ENCODE measurements at regions not wholly inside any gene's neighbourhood (a gene's known extent, or its start where the extent isn't known, plus 50 kb on each side); places are given as distances from the start of the nearest gene placed in this dataset.

DNA sequence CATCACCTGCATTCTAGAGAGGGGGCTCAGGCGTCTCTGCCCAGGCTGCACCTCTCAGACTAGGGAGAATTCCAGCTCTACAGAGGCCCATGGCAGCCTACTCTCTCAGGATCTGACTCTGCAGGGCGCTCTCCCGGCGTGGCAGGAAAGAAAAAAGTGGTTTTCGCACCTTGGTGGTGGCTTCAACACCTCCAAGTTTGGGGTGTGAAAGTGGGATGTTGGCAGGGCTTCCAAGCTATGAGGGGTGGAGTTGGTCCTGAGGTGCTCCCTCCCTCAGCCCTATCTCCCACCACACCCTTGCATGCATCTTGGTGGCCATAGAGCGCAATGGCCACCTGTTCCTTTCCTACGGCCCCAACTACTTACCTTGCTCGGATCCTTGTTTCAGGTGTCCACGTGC is 166.5 kb downstream of the VSIG4 start:
- no peak for TF ChIP-seq EZH2 (IDR thresholded peaks at IDR 0.05; ENCODE audit: low read depth)
- TF ChIP-seq, protein P1, sequence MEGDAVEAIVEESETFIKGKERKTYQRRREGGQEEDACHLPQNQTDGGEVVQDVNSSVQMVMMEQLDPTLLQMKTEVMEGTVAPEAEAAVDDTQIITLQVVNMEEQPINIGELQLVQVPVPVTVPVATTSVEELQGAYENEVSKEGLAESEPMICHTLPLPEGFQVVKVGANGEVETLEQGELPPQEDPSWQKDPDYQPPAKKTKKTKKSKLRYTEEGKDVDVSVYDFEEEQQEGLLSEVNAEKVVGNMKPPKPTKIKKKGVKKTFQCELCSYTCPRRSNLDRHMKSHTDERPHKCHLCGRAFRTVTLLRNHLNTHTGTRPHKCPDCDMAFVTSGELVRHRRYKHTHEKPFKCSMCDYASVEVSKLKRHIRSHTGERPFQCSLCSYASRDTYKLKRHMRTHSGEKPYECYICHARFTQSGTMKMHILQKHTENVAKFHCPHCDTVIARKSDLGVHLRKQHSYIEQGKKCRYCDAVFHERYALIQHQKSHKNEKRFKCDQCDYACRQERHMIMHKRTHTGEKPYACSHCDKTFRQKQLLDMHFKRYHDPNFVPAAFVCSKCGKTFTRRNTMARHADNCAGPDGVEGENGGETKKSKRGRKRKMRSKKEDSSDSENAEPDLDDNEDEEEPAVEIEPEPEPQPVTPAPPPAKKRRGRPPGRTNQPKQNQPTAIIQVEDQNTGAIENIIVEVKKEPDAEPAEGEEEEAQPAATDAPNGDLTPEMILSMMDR (conservative IDR thresholded peaks at IDR 0.05): no peak

All from PC-9 (cell line).